Ovary (tissue), 7 donors: ENCODE measurements at regions not wholly inside any gene's neighbourhood (a gene's known extent, or its start where the extent isn't known, plus 50 kb on each side); places are given as distances from the start of the nearest gene placed in this dataset.

Source experiments
- DNase-seq, 5 donors: peaks; one replicate each; pipeline ENCODE4 v3.0.0-alpha.2; 2019 to 2020
- H3K27ac ChIP-seq, 2 donors: fragments of 200-600 bp; one replicate each; pipeline versions ENCODE4 v1.5.1 to v1.8.0; 2019 to 2022
- H3K27me3 ChIP-seq: fragments of 200-600 bp; one replicate; pipeline ENCODE4 v1.8.0; 2022
- H3K36me3 ChIP-seq: fragments of 200-600 bp; sonication (generic); one replicate; pipeline ENCODE4 v1.5.1; 2019
- H3K4me1 ChIP-seq: one replicate; pipeline ENCODE4 v1.8.1; 2013; ENCODE audit warnings: mild to moderate bottlenecking, moderate library complexity; ENCODE audit not compliant: insufficient read depth
- H3K4me3 ChIP-seq: fragments of 200-600 bp; sonication (generic); one replicate; pipeline ENCODE4 v1.5.1; 2017
- H3K9me3 ChIP-seq, 2 donors: fragments of 200-600 bp in 1 of 2; sonication (generic) in 1 of 2; one replicate each; pipeline versions ENCODE4 v1.5.1 to v1.8.1; 2013 to 2019; ENCODE audit warnings: mild to moderate bottlenecking in 1 of 2, moderate library complexity in 1 of 2
- CTCF ChIP-seq, 3 donors: fragments of 450-650 bp in 2 of 3; fragments of 200-600 bp in 1 of 3; IDR thresholded peaks; one replicate each; pipeline versions ENCODE4 v1.5.1 to v1.8.0; 2016 to 2022; ENCODE audit warnings: antibody characterized with exemption in 3 of 3, mild to moderate bottlenecking in 1 of 3
- EP300 ChIP-seq: sonication (generic); formaldehyde crosslinking; IDR thresholded peaks from one replicate; pipeline ENCODE4 v1.6.1; 2017; ENCODE audit warnings: antibody characterized with exemption
- POLR2A ChIP-seq: fragments of 450-650 bp; IDR thresholded peaks from one replicate; pipeline ENCODE4 v1.6.1; 2017; ENCODE audit warnings: antibody characterized with exemption, mild to moderate bottlenecking, moderate library complexity
- WGBS, 3 donors: extraction: QIAGEN DNeasy Blood & Tissue Kit in 1 of 3; methylation state at CpG; one replicate each; pipeline versions ENCODE4 v1.1.5 to v1.1.7; 2013 to 2017; 5-methylcytosine and 5-hydroxymethylcytosine counted together
- intact Hi-C, 4 donors: fragments of 100-400 bp; cut with DNase I; formaldehyde crosslinking; loops; one replicate each; pipeline versions ENCODE4 v1.11.0 to v1.15.1; 2022 to 2023
- donor health status: DM: no; HTN: no; CAD: no; lungs with moderate emphysema.
- donor health status: DM: no; HTN: no; CAD: no.
- donor health status: Bipolar disorder and iron deficiency.
- donor health status: DM: no; HTN: no; CAD: no.
- donor health status: DM: yes; HTN: yes; CAD: no.

DNA sequence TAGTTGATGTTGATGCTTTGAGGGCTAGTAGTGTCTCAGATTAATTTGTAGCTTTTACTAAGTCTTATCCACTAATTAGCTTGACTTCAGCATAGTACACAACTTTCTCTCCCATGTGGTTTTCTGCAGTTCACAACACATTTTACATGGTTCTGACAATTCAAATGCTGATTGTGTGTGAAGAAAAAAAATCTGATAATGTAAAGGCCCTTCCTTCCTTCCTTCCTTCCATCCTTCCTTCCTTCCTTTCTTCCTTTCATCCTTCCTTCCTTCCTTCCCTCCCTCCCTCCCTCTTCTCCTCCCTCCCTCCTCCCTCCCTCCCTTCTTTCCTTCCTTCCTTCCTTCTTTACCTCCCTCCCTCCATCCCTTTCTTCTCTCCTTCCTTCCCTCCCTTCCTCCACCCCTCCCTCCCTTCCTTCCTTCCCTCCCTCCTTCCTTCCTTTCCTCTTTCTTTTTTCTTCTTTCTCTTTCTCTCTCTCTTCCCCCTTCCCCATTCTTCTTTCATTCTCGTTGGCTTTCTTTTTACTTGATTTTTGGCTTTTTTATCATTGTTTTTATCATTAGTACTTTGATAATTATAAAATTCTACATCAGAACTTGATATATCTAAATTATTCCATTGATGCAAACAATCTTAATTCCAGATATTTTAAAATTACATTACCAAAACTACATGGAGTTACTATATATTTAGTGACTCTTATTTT lies 1415.6 kb downstream of the LRFN5 start:
- 67 to 83% (median 80%) methylated on average over 1 of the region's 1 CpG for WGBS, 3 donors
- intact Hi-C loops = no loop called here
- no peak overlapping the region for H3K27ac ChIP-seq
- H3K4me3 ChIP-seq = no peak overlapping the region
- H3K36me3 ChIP-seq = no peaks in the 10 kb centered on the region
- no peaks in the 10 kb centered on the region for H3K4me1 ChIP-seq
- TF ChIP-seq EP300 = no peak
- TF ChIP-seq CTCF (IDR thresholded peaks at IDR 0.05) = no peak
- TF ChIP-seq POLR2A = no peak
- no peaks in the 10 kb centered on the region for H3K9me3 ChIP-seq
- H3K27me3 ChIP-seq = no peaks in the 10 kb centered on the region
- DNase-seq = no peak

- DNase-seq = no peak
- H3K27ac ChIP-seq = no peak overlapping the region
- no peaks in the 10 kb centered on the region for H3K9me3 ChIP-seq
- intact Hi-C loops = no loop called here
- no peaks in the 10 kb centered on the region for H3K36me3 ChIP-seq
- no peak overlapping the region for H3K4me3 ChIP-seq
- no peaks in the 10 kb centered on the region for H3K27me3 ChIP-seq
- H3K4me1 ChIP-seq = no peaks in the 10 kb centered on the region
- TF ChIP-seq CTCF (IDR thresholded peaks at IDR 0.05) = no peak
- no peak for TF ChIP-seq POLR2A
- TF ChIP-seq EP300 = no peak
Observed at GRCh38 chr14:43019826-43020225, 1413.2 kb downstream of the LRFN5 start.

GRCh38 chr14:43014338-43014737 lies 1407.7 kb downstream of the LRFN5 start:
- intact Hi-C loops = no loop called here
- Histone ChIP-seq H3K27ac (no peak overlapping the region), H3K9me3 (no peaks in the 10 kb centered on the region), H3K4me1 (no peaks in the 10 kb centered on the region), H3K27me3 (no peaks in the 10 kb centered on the region), H3K4me3 (no peak overlapping the region), H3K36me3 (no peaks in the 10 kb centered on the region)
- WGBS, 3 donors = 75 to 84% (median 79%) methylated on average over 1 of the region's 1 CpG
- no peak for TF ChIP-seq CTCF (IDR thresholded peaks at IDR 0.05)
- no peak for TF ChIP-seq POLR2A
- TF ChIP-seq EP300 = no peak
- DNase-seq = no peak

- intact Hi-C loops = no loop called here
- no peak for DNase-seq
- H3K9me3 ChIP-seq = no peaks in the 10 kb centered on the region
- WGBS, 3 donors = 91 to 98% (median 93%) methylated on average over 1 of the region's 1 CpG
- TF ChIP-seq POLR2A = no peak
- no peak overlapping the region for H3K4me3 ChIP-seq
- H3K27me3 ChIP-seq = no peaks in the 10 kb centered on the region
- no peak overlapping the region for H3K27ac ChIP-seq
- no peaks in the 10 kb centered on the region for H3K4me1 ChIP-seq
- no peaks in the 10 kb centered on the region for H3K36me3 ChIP-seq
Observed at GRCh38 chr14:43012817-43013216, 1406.1 kb downstream of the LRFN5 start.

GRCh38 chr14:43005807-43006206 lies 1399.1 kb downstream of the LRFN5 start:
- no peaks in the 10 kb centered on the region for H3K9me3 ChIP-seq
- no peaks in the 10 kb centered on the region for H3K27me3 ChIP-seq
- intact Hi-C loops = no loop called here
- H3K27ac ChIP-seq = no peak overlapping the region
- no peak for DNase-seq
- H3K4me1 ChIP-seq = no peaks in the 10 kb centered on the region
- WGBS, 3 donors = 45 to 49% (median 47%) methylated on average over 1 of the region's 1 CpG
- H3K36me3 ChIP-seq = no peaks in the 10 kb centered on the region
- no peak for TF ChIP-seq CTCF (IDR thresholded peaks at IDR 0.05)
- no peak for TF ChIP-seq EP300
- TF ChIP-seq POLR2A = no peak
- H3K4me3 ChIP-seq = no peak overlapping the region
